Adrenal gland (tissue), 5 donors: ENCODE measurements at regions not wholly inside any gene's neighbourhood (a gene's known extent, or its start where the extent isn't known, plus 50 kb on each side); places are given as distances from the start of the nearest gene placed in this dataset.

Experiments
- POLR2A ChIP-seq, 2 donors: fragments of 450-650 bp; IDR thresholded peaks; one replicate each; pipeline ENCODE4 v1.6.1; 2017; ENCODE audit warnings: antibody characterized with exemption in 2 of 2, mild to moderate bottlenecking in 2 of 2, moderate library complexity in 1 of 2
- TF ChIP-seq, protein P1 (sequence below), 6 experiments: fragments of 450-650 bp in 4 of 6; fragments of 200-600 bp in 2 of 6; sonication (generic) in 1 of 6; IDR thresholded peaks; 1 replicate in 5 of 6; 2 replicates in 1 of 6; pipeline versions ENCODE4 v1.5.1 to v1.8.0; 2016 to 2021; ENCODE audit warnings: antibody characterized with exemption in 6 of 6, mild to moderate bottlenecking in 2 of 6, moderate library complexity in 1 of 6
- donor health status: DM: no; HTN: no; CAD: no.

- TF ChIP-seq, protein P1, sequence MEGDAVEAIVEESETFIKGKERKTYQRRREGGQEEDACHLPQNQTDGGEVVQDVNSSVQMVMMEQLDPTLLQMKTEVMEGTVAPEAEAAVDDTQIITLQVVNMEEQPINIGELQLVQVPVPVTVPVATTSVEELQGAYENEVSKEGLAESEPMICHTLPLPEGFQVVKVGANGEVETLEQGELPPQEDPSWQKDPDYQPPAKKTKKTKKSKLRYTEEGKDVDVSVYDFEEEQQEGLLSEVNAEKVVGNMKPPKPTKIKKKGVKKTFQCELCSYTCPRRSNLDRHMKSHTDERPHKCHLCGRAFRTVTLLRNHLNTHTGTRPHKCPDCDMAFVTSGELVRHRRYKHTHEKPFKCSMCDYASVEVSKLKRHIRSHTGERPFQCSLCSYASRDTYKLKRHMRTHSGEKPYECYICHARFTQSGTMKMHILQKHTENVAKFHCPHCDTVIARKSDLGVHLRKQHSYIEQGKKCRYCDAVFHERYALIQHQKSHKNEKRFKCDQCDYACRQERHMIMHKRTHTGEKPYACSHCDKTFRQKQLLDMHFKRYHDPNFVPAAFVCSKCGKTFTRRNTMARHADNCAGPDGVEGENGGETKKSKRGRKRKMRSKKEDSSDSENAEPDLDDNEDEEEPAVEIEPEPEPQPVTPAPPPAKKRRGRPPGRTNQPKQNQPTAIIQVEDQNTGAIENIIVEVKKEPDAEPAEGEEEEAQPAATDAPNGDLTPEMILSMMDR (IDR thresholded peaks at IDR 0.05): no peak
- TF ChIP-seq POLR2A (IDR thresholded peaks at IDR 0.05): no peak
Observed at GRCh38 chr3:166104938-166105337, 267.7 kb upstream of the BCHE start.
